ENCODE measurements at regions not wholly inside any gene's neighbourhood (a gene's known extent, or its start where the extent isn't known, plus 50 kb on each side); places are given as distances from the start of the nearest gene placed in this dataset.

DNA sequence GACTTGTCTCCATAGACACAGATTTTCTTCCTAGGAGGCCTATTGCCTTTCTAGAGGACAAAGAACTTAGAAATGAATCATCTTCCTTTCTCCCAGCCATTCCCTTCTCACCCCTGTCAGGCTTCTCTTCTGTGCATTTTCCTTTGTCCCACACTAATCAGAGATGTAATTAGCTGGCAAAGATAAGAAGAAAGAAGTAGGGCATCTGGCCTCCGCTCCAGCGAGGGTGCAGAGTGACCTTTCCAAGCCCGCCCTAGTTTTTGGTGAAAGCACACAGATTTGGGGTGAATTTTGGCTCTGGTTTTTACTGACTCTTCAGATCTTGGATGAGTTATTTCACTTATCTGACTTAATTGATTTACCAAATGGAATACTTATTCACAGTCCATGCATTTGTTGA is 626.5 kb downstream of the ZEB2 start:
- DNase-seq (ENCODE audit: extremely low spot score, unreplicated experiment), result no peak
- Mint-ChIP-seq H3K4me3 (ENCODE audit: unreplicated experiment) (no peak overlapping the region), H3K9me3 (ENCODE audit: unreplicated experiment) (no peaks in the 10 kb centered on the region), H3K4me1 (ENCODE audit: unreplicated experiment) (no peaks in the 10 kb centered on the region), H3K27ac (ENCODE audit: unreplicated experiment) (no peak overlapping the region), H3K27me3 (ENCODE audit: unreplicated experiment) (no peaks in the 10 kb centered on the region), H3K36me3 (ENCODE audit: unreplicated experiment) (no peaks in the 10 kb centered on the region)
- TF ChIP-seq, protein P1, sequence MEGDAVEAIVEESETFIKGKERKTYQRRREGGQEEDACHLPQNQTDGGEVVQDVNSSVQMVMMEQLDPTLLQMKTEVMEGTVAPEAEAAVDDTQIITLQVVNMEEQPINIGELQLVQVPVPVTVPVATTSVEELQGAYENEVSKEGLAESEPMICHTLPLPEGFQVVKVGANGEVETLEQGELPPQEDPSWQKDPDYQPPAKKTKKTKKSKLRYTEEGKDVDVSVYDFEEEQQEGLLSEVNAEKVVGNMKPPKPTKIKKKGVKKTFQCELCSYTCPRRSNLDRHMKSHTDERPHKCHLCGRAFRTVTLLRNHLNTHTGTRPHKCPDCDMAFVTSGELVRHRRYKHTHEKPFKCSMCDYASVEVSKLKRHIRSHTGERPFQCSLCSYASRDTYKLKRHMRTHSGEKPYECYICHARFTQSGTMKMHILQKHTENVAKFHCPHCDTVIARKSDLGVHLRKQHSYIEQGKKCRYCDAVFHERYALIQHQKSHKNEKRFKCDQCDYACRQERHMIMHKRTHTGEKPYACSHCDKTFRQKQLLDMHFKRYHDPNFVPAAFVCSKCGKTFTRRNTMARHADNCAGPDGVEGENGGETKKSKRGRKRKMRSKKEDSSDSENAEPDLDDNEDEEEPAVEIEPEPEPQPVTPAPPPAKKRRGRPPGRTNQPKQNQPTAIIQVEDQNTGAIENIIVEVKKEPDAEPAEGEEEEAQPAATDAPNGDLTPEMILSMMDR (IDR thresholded peaks at IDR 0.05), result no peak

DNA sequence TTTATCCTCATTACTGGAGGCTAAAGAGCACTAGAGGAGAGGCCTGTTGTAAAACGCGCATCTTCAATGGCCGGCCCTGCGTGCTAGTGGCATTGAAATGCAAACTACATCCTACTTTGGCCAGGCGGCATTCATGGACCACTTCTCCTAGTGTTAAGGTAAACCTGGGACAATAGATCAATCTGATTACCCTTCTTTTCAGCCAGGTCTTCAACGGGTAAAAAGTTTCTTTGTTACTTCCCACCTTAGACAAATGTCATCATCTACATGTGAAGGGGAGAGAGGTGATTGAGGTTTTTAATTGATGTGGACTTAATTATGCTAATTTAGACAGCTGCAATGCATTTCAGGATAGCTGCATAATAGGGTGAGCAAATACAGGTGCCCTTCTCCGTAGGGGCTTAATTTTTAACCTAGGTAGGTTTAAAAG is 628.0 kb downstream of the ZEB2 start:
- no peak for DNase-seq (ENCODE audit: extremely low spot score, unreplicated experiment)
- TF ChIP-seq, protein P1 (IDR thresholded peaks at IDR 0.05), result no peak
- H3K4me1 Mint-ChIP-seq (ENCODE audit: unreplicated experiment), result no peaks in the 10 kb centered on the region
- H3K27ac Mint-ChIP-seq (ENCODE audit: unreplicated experiment), result no peak overlapping the region
- H3K27me3 Mint-ChIP-seq (ENCODE audit: unreplicated experiment), result no peaks in the 10 kb centered on the region
- no peaks in the 10 kb centered on the region for H3K9me3 Mint-ChIP-seq (ENCODE audit: unreplicated experiment)
- H3K36me3 Mint-ChIP-seq (ENCODE audit: unreplicated experiment), result no peaks in the 10 kb centered on the region
- H3K4me3 Mint-ChIP-seq (ENCODE audit: unreplicated experiment), result no peak overlapping the region

GRCh38 chr2:143890798-143891197 is 629.1 kb downstream of the ZEB2 start:
- Mint-ChIP-seq H3K4me3 (ENCODE audit: unreplicated experiment) (no peak overlapping the region), H3K9me3 (ENCODE audit: unreplicated experiment) (no peaks in the 10 kb centered on the region), H3K4me1 (ENCODE audit: unreplicated experiment) (no peaks in the 10 kb centered on the region), H3K27ac (ENCODE audit: unreplicated experiment) (no peak overlapping the region), H3K36me3 (ENCODE audit: unreplicated experiment) (no peaks in the 10 kb centered on the region), H3K27me3 (ENCODE audit: unreplicated experiment) (no peaks in the 10 kb centered on the region)
- TF ChIP-seq, protein P1 (IDR thresholded peaks at IDR 0.05), result no peak
- no peak for DNase-seq (ENCODE audit: extremely low spot score, unreplicated experiment)

GRCh38 chr2:143889216-143889615 is 630.7 kb downstream of the ZEB2 start:
- no peaks in the 10 kb centered on the region for H3K4me1 Mint-ChIP-seq (ENCODE audit: unreplicated experiment)
- no peak overlapping the region for H3K4me3 Mint-ChIP-seq (ENCODE audit: unreplicated experiment)
- TF ChIP-seq, protein P1 (IDR thresholded peaks at IDR 0.05), result no peak
- DNase-seq (ENCODE audit: extremely low spot score, unreplicated experiment), result no peak
- no peaks in the 10 kb centered on the region for H3K27me3 Mint-ChIP-seq (ENCODE audit: unreplicated experiment)
- no peak overlapping the region for H3K27ac Mint-ChIP-seq (ENCODE audit: unreplicated experiment)
- H3K36me3 Mint-ChIP-seq (ENCODE audit: unreplicated experiment), result no peaks in the 10 kb centered on the region
- H3K9me3 Mint-ChIP-seq (ENCODE audit: unreplicated experiment), result no peaks in the 10 kb centered on the region

- Mint-ChIP-seq H3K27ac (ENCODE audit: unreplicated experiment) (no peak overlapping the region), H3K27me3 (ENCODE audit: unreplicated experiment) (no peaks in the 10 kb centered on the region), H3K4me3 (ENCODE audit: unreplicated experiment) (no peak overlapping the region), H3K4me1 (ENCODE audit: unreplicated experiment) (no peaks in the 10 kb centered on the region), H3K36me3 (ENCODE audit: unreplicated experiment) (no peaks in the 10 kb centered on the region), H3K9me3 (ENCODE audit: unreplicated experiment) (no peaks in the 10 kb centered on the region)
- DNase-seq (ENCODE audit: extremely low spot score, unreplicated experiment), result no peak
- TF ChIP-seq, protein P1 (IDR thresholded peaks at IDR 0.05), result no peak
These were observed 634.5 kb downstream of the ZEB2 start for GRCh38 chr2:143885461-143885860.
